Kidney (tissue), 13 donors: ENCODE measurements at regions not wholly inside any gene's neighbourhood (a gene's known extent, or its start where the extent isn't known, plus 50 kb on each side); places are given as distances from the start of the nearest gene placed in this dataset.

Experiments
- DNase-seq, 5 donors: peaks; one replicate each; pipeline ENCODE4 v3.0.0-alpha.2; 2013 to 2020
- FAIRE-seq: peaks from 2 replicates; lab custom pipeline; 2012; peaks lifted over from hg19 to GRCh38; lab: Jason Lieb, UNC
- H3K27ac ChIP-seq, 2 donors: one replicate each; pipeline ENCODE4 v1.7.0; 2013; ENCODE audit warnings: low read depth in 2 of 2, low read length in 2 of 2, inconsistent platforms in 1 of 2
- H3K27me3 ChIP-seq: one replicate; pipeline ENCODE4 v1.7.1; 2013; ENCODE audit warnings: low read length, inconsistent platforms; ENCODE audit not compliant: control insufficient read depth, insufficient read depth
- H3K36me3 ChIP-seq, 3 donors: one replicate each; pipeline versions ENCODE4 v1.7.0 to v1.7.1; 2013; ENCODE audit warnings: low read length in 3 of 3, control low read depth in 1 of 3, inconsistent platforms in 1 of 3; ENCODE audit not compliant: insufficient read depth in 3 of 3, control insufficient read depth in 2 of 3
- H3K4me1 ChIP-seq, 3 donors: one replicate each; pipeline versions ENCODE4 v1.7.0 to v1.7.1; 2013; ENCODE audit warnings: low read length in 3 of 3, inconsistent platforms in 1 of 3, low read depth in 1 of 3; ENCODE audit not compliant: control insufficient read depth in 2 of 3, insufficient read depth in 2 of 3
- H3K4me3 ChIP-seq, 3 donors: one replicate each; pipeline versions ENCODE4 v1.7.0 to v1.8.1; 2013; ENCODE audit warnings: low read length in 3 of 3, control low read depth in 1 of 3, inconsistent platforms in 1 of 3
- H3K9ac ChIP-seq, 3 donors: one replicate each; pipeline versions ENCODE4 v1.7.0 to v1.7.1; 2013; ENCODE audit warnings: low read length in 3 of 3, control low read depth in 1 of 3, inconsistent platforms in 1 of 3
- H3K9me3 ChIP-seq, 3 donors: one replicate each; pipeline versions ENCODE4 v1.7.0 to v1.7.1; 2013; ENCODE audit warnings: low read length in 3 of 3, control low read depth in 1 of 3, inconsistent platforms in 1 of 3; ENCODE audit not compliant: control insufficient read depth in 2 of 3, insufficient read depth in 1 of 3
- intact Hi-C: fragments of 100-400 bp; cut with DNase I; formaldehyde crosslinking; loops from one replicate; pipeline ENCODE4 v1.11.1; 2022
- TF ChIP-seq, protein P1 (sequence below): IDR thresholded peaks from 3 replicates; pipeline ENCODE4 v1.5.1; 2012; ENCODE audit warnings: mild to moderate bottlenecking, moderate library complexity, borderline replicate concordance; ENCODE audit not compliant: insufficient read depth; ENCODE audit errors: extremely low read depth
- donor health status: control.
- donor health status: control.
- donor health status: control.
- donor health status: control.
- donor health status: control.
- donor health status: DM: yes; HTN: yes; CAD: no.
- donor health status: Normal renal cell carcinoma (clear cell type).

DNA sequence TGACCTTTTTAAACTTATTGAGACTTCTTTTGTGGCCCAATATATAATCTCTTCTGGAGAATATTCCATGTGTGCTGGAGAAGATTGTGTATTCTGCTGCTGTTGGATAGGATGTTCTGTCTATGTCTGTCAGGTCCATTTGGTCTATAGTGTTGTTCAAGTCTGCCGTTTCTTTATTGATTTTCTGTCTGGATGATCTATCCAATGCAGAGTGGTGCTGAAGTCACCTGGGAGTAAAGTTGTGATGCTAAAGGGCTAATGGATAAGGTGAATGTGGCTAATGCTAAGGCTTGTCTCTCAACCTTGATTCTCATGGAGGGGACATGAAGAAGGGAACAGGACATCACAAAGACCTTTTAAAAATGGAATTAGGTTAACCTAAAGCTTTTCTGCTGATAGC is 72.0 kb upstream of the AP1S2 start:
- intact Hi-C loops = no loop called here
- no peak overlapping the region for H3K27ac ChIP-seq
- no peaks in the 10 kb centered on the region for H3K36me3 ChIP-seq
- no peak for DNase-seq
- H3K27me3 ChIP-seq = peaks cover 16% of the 10 kb centered on the region
- FAIRE-seq = no peak
- H3K4me1 ChIP-seq = no peaks in the 10 kb centered on the region
- H3K9me3 ChIP-seq = no peaks in the 10 kb centered on the region
- TF ChIP-seq, protein P1, sequence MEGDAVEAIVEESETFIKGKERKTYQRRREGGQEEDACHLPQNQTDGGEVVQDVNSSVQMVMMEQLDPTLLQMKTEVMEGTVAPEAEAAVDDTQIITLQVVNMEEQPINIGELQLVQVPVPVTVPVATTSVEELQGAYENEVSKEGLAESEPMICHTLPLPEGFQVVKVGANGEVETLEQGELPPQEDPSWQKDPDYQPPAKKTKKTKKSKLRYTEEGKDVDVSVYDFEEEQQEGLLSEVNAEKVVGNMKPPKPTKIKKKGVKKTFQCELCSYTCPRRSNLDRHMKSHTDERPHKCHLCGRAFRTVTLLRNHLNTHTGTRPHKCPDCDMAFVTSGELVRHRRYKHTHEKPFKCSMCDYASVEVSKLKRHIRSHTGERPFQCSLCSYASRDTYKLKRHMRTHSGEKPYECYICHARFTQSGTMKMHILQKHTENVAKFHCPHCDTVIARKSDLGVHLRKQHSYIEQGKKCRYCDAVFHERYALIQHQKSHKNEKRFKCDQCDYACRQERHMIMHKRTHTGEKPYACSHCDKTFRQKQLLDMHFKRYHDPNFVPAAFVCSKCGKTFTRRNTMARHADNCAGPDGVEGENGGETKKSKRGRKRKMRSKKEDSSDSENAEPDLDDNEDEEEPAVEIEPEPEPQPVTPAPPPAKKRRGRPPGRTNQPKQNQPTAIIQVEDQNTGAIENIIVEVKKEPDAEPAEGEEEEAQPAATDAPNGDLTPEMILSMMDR = no peak
- H3K4me3 ChIP-seq = no peak overlapping the region
- no peak overlapping the region for H3K9ac ChIP-seq

DNA sequence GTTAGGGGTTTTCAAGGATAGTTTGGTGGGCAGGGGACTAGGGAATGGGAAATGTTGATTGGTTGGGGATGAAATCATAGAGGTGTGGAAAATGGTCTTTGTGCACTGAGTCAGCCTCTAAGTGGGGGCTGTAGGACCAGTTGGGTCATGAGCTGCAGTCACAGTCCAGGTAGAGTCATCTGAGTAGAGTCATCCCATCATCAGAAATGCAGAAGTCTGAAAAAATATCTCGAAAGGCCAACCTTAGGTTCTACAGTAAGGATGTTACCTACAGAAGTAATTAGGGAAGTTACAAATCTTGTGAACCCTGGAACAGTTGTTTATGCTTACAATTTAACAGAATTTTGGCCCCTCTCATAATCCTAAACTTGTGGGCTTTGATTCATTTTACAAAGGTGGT is 63.4 kb upstream of the AP1S2 start:
- Histone ChIP-seq H3K4me3 (no peak overlapping the region), H3K9ac (no peak overlapping the region), H3K36me3 (no peaks in the 10 kb centered on the region), H3K9me3 (no peaks in the 10 kb centered on the region), H3K4me1 (no peaks in the 10 kb centered on the region), H3K27me3 (peaks cover 2% of the 10 kb centered on the region), H3K27ac (no peak overlapping the region)
- FAIRE-seq (no peak), DNase-seq (no peak)
- TF ChIP-seq, protein P1 = no peak
- intact Hi-C loops = no loop called here

DNA sequence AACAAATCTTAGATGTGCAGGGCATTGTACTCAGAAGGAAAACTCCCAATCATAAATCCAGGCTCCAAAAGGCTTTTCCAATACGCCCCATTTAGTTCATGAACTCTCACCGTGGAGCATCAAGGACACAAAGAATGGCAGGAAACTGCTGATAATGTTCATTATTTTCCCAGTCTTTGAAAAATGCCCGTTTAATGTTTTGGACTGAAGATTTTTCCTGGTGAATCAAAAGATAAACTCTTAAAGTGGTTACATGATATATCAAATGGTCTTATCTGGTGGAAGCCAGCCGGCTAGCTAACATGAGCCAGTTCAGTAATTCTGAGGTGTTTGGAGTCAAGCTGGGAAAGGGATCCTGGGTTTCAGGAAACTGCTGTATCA is 62.1 kb upstream of the AP1S2 start:
- Histone ChIP-seq H3K9ac (no peak overlapping the region), H3K27me3 (peaks cover 2% of the 10 kb centered on the region), H3K9me3 (no peaks in the 10 kb centered on the region), H3K4me1 (no peaks in the 10 kb centered on the region), H3K4me3 (no peak overlapping the region), H3K36me3 (no peaks in the 10 kb centered on the region), H3K27ac (no peak overlapping the region)
- TF ChIP-seq, protein P1 = no peak
- no peak for FAIRE-seq
- peak in 2 of 5 donors; percentile 13 to 35 for DNase-seq
- intact Hi-C loops = no loop called here
